Liver (tissue), 3 donors: ENCODE measurements at regions not wholly inside any gene's neighbourhood (a gene's known extent, or its start where the extent isn't known, plus 50 kb on each side); places are given as distances from the start of the nearest gene placed in this dataset.

Experiments
- JUND ChIP-seq, 2 donors: IDR thresholded peaks; 2 replicates each; pipeline ENCODE4 v1.6.1; 2016; ENCODE audit warnings: antibody characterized with exemption in 2 of 2
- NR2F2 ChIP-seq: IDR thresholded peaks from 2 replicates; pipeline ENCODE4 v1.6.1; 2016; ENCODE audit warnings: antibody characterized with exemption
- SP1 ChIP-seq: IDR thresholded peaks from 2 replicates; pipeline ENCODE4 v1.6.1; 2018; ENCODE audit warnings: antibody characterized with exemption, mild to moderate bottlenecking
- TF ChIP-seq, protein P1 (sequence below): fragments of 150-350 bp; IDR thresholded peaks from 2 replicates; pipeline ENCODE4 v1.5.1; 2017; ENCODE audit warnings: improper control_type of control experiment, low read depth, low read length; ENCODE audit not compliant: missing input control
- TF ChIP-seq, protein P2 (sequence below): IDR thresholded peaks from 2 replicates; pipeline ENCODE4 v1.6.1; 2016; ENCODE audit warnings: antibody characterized with exemption
- TF ChIP-seq, protein P3 (sequence below): IDR thresholded peaks from 2 replicates; pipeline ENCODE4 v1.6.1; 2016; ENCODE audit warnings: antibody characterized with exemption, mild to moderate bottlenecking
- TF ChIP-seq, protein P4 (sequence below): IDR thresholded peaks from 2 replicates; pipeline ENCODE4 v1.6.1; 2016; ENCODE audit warnings: antibody characterized with exemption
- donor health status: healthy.
- donor health status: healthy.

DNA sequence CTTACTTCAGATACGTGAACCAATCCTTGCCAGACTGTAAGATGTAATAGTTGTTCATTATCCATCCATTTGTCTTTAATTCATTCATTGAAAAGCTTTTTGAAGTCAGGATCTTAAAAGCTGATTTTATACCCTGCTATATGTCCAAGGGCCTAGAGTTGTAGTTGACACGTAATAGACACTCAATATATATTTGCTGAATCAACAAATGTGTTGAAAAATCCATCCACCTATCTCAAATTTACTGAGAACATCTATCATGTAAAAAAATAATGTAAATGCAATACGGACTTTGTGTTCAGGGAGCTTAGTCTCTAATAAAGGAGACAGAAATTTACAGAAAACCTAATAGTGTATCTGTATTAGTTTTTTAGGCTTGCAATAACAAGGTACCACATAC is 521.0 kb downstream of the METTL15 start:
- TF ChIP-seq, protein P1, sequence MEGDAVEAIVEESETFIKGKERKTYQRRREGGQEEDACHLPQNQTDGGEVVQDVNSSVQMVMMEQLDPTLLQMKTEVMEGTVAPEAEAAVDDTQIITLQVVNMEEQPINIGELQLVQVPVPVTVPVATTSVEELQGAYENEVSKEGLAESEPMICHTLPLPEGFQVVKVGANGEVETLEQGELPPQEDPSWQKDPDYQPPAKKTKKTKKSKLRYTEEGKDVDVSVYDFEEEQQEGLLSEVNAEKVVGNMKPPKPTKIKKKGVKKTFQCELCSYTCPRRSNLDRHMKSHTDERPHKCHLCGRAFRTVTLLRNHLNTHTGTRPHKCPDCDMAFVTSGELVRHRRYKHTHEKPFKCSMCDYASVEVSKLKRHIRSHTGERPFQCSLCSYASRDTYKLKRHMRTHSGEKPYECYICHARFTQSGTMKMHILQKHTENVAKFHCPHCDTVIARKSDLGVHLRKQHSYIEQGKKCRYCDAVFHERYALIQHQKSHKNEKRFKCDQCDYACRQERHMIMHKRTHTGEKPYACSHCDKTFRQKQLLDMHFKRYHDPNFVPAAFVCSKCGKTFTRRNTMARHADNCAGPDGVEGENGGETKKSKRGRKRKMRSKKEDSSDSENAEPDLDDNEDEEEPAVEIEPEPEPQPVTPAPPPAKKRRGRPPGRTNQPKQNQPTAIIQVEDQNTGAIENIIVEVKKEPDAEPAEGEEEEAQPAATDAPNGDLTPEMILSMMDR: no peak
- TF ChIP-seq SP1 (no peak), JUND (IDR thresholded peaks at IDR 0.05) (no peak), NR2F2 (no peak)
- TF ChIP-seq, protein P2, sequence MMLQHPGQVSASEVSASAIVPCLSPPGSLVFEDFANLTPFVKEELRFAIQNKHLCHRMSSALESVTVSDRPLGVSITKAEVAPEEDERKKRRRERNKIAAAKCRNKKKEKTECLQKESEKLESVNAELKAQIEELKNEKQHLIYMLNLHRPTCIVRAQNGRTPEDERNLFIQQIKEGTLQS: no peak
- TF ChIP-seq, protein P3, sequence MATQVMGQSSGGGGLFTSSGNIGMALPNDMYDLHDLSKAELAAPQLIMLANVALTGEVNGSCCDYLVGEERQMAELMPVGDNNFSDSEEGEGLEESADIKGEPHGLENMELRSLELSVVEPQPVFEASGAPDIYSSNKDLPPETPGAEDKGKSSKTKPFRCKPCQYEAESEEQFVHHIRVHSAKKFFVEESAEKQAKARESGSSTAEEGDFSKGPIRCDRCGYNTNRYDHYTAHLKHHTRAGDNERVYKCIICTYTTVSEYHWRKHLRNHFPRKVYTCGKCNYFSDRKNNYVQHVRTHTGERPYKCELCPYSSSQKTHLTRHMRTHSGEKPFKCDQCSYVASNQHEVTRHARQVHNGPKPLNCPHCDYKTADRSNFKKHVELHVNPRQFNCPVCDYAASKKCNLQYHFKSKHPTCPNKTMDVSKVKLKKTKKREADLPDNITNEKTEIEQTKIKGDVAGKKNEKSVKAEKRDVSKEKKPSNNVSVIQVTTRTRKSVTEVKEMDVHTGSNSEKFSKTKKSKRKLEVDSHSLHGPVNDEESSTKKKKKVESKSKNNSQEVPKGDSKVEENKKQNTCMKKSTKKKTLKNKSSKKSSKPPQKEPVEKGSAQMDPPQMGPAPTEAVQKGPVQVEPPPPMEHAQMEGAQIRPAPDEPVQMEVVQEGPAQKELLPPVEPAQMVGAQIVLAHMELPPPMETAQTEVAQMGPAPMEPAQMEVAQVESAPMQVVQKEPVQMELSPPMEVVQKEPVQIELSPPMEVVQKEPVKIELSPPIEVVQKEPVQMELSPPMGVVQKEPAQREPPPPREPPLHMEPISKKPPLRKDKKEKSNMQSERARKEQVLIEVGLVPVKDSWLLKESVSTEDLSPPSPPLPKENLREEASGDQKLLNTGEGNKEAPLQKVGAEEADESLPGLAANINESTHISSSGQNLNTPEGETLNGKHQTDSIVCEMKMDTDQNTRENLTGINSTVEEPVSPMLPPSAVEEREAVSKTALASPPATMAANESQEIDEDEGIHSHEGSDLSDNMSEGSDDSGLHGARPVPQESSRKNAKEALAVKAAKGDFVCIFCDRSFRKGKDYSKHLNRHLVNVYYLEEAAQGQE: no peak
- TF ChIP-seq, protein P4, sequence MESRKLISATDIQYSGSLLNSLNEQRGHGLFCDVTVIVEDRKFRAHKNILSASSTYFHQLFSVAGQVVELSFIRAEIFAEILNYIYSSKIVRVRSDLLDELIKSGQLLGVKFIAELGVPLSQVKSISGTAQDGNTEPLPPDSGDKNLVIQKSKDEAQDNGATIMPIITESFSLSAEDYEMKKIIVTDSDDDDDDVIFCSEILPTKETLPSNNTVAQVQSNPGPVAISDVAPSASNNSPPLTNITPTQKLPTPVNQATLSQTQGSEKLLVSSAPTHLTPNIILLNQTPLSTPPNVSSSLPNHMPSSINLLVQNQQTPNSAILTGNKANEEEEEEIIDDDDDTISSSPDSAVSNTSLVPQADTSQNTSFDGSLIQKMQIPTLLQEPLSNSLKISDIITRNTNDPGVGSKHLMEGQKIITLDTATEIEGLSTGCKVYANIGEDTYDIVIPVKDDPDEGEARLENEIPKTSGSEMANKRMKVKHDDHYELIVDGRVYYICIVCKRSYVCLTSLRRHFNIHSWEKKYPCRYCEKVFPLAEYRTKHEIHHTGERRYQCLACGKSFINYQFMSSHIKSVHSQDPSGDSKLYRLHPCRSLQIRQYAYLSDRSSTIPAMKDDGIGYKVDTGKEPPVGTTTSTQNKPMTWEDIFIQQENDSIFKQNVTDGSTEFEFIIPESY: no peak
